Peyer's patch (tissue), 4 donors: ENCODE measurements at regions not wholly inside any gene's neighbourhood (a gene's known extent, or its start where the extent isn't known, plus 50 kb on each side); places are given as distances from the start of the nearest gene placed in this dataset.

ENCODE experiments used
- POLR2A ChIP-seq, 2 donors: fragments of 450-650 bp; IDR thresholded peaks; one replicate each; pipeline ENCODE4 v1.5.1; 2017; ENCODE audit warnings: antibody characterized with exemption in 2 of 2, mild to moderate bottlenecking in 2 of 2, moderate library complexity in 2 of 2
- TF ChIP-seq, protein P1 (sequence below), 6 experiments: fragments of 450-650 bp in 4 of 6; fragments of 200-600 bp in 2 of 6; sonication (generic) in 1 of 6; IDR thresholded peaks; one replicate each; pipeline ENCODE4 v1.5.1; 2017 to 2019; ENCODE audit warnings: antibody characterized with exemption in 6 of 6, mild to moderate bottlenecking in 3 of 6, moderate library complexity in 1 of 6

DNA sequence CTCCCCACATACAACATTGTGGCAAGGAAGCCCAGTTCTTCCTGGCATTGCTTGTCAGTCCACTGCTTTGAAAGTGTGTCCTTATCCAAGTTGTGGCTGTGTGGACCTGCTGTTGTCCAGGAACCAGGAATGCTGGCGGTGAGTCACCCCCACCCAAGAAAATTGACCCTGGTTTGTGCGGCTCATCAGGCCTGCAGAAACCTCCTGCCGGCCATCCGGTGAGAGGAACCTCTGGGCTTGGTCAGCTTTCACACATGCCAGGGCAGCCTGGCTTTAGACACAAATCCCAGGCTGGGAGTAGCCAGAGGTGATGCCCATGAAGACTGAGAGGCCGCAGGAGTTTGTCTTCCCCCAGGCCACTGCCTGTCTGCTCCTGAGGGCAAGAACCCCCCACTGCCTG lies 223.6 kb downstream of the TTLL2 start:
- TF ChIP-seq POLR2A (IDR thresholded peaks at IDR 0.05), result no peak
- TF ChIP-seq, protein P1, sequence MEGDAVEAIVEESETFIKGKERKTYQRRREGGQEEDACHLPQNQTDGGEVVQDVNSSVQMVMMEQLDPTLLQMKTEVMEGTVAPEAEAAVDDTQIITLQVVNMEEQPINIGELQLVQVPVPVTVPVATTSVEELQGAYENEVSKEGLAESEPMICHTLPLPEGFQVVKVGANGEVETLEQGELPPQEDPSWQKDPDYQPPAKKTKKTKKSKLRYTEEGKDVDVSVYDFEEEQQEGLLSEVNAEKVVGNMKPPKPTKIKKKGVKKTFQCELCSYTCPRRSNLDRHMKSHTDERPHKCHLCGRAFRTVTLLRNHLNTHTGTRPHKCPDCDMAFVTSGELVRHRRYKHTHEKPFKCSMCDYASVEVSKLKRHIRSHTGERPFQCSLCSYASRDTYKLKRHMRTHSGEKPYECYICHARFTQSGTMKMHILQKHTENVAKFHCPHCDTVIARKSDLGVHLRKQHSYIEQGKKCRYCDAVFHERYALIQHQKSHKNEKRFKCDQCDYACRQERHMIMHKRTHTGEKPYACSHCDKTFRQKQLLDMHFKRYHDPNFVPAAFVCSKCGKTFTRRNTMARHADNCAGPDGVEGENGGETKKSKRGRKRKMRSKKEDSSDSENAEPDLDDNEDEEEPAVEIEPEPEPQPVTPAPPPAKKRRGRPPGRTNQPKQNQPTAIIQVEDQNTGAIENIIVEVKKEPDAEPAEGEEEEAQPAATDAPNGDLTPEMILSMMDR (IDR thresholded peaks at IDR 0.05), result no peak
